Loucy (cell line): ENCODE measurements at regions not wholly inside any gene's neighbourhood (a gene's known extent, or its start where the extent isn't known, plus 50 kb on each side); places are given as distances from the start of the nearest gene placed in this dataset.

ENCODE experiments used
- CTCF ChIP-seq: fragments of 200-600 bp; sonication (generic); conservative IDR thresholded peaks from 2 replicates; pipeline ENCODE4 v1.5.1; 2014; ENCODE audit warnings: mild to moderate bottlenecking, antibody characterized with exemption, low read length
- EZH2phosphoT487 ChIP-seq: fragments of 200-600 bp; IDR thresholded peaks from 2 replicates; pipeline ENCODE4 v1.6.1; 2018; ENCODE audit warnings: antibody characterized with exemption, mild to moderate bottlenecking, moderate library complexity, borderline replicate concordance

- TF ChIP-seq CTCF (no peak), EZH2phosphoT487 (no peak)
Measured at GRCh38 chr2:101524806-101525430, 50.0 kb upstream of the RFX8 start.
